HepG2 (cell line): ENCODE measurements at regions not wholly inside any gene's neighbourhood (a gene's known extent, or its start where the extent isn't known, plus 50 kb on each side); places are given as distances from the start of the nearest gene placed in this dataset.

Source experiments
- NFIC ChIP-seq: IDR thresholded peaks from 2 replicates; pipeline ENCODE4 v1.6.1; 2012; ENCODE audit warnings: mild to moderate bottlenecking, low read length, inconsistent platforms
- POLR2G ChIP-seq: fragments of 200-400 bp; formaldehyde crosslinking; IDR thresholded peaks from 2 replicates; pipeline ENCODE4 v1.6.1; 2018; ENCODE audit warnings: mild to moderate bottlenecking, low read depth, low read length, moderate library complexity
- TFDP2 ChIP-seq: sonication (generic); formaldehyde crosslinking; IDR thresholded peaks from 2 replicates; pipeline ENCODE4 v1.4.0; 2020; ENCODE audit warnings: missing genetic modification reagents
- ZBTB40 ChIP-seq, 2 experiments: fragments of 450-650 bp in 1 of 2; sonication (generic) in 1 of 2; formaldehyde crosslinking in 1 of 2; IDR thresholded peaks; 2 replicates each; pipeline versions ENCODE4 v1.6.1 to v1.8.0; 2016 to 2022; ENCODE audit warnings: antibody characterized with exemption in 1 of 2, mild to moderate bottlenecking in 1 of 2, missing genetic modification reagents in 1 of 2
- ZC3H4 ChIP-seq: sonication (generic); formaldehyde crosslinking; IDR thresholded peaks from 2 replicates; pipeline ENCODE4 v1.4.0; 2020; ENCODE audit warnings: missing genetic modification reagents, borderline replicate concordance
- ZNF331 ChIP-seq: sonication (generic); formaldehyde crosslinking; IDR thresholded peaks from 2 replicates; pipeline ENCODE4 v1.4.0; 2020; ENCODE audit warnings: missing genetic modification reagents
- ZNF670 ChIP-seq: sonication (generic); formaldehyde crosslinking; IDR thresholded peaks from 2 replicates; pipeline ENCODE4 v1.8.0; 2022; ENCODE audit warnings: mild to moderate bottlenecking, missing genetic modification reagents, borderline replicate concordance
- ZNF704 ChIP-seq: sonication (generic); formaldehyde crosslinking; IDR thresholded peaks from 2 replicates; pipeline ENCODE4 v1.8.1; 2023; ENCODE audit warnings: mild to moderate bottlenecking, inconsistent platforms, moderate library complexity, missing genetic modification reagents, borderline replicate concordance

GRCh38 chr4:71976523-71976922, 55.3 kb upstream of the NPFFR2 start (continued):
- TF ChIP-seq TFDP2 (no peak), ZC3H4 (CRISPR knock-in tag) (no peak), POLR2G (no peak), ZNF670 (CRISPR knock-in tag) (no peak), NFIC (no peak), ZBTB40 (IDR thresholded peaks at IDR 0.05) (no peak), ZBTB40 (CRISPR knock-in tag; IDR thresholded peaks at IDR 0.05) (no peak), ZNF331 (CRISPR knock-in tag) (no peak), ZNF704 (CRISPR knock-in tag) (no peak)
